ENCODE measurements at regions not wholly inside any gene's neighbourhood (a gene's known extent, or its start where the extent isn't known, plus 50 kb on each side); places are given as distances from the start of the nearest gene placed in this dataset.

DNA sequence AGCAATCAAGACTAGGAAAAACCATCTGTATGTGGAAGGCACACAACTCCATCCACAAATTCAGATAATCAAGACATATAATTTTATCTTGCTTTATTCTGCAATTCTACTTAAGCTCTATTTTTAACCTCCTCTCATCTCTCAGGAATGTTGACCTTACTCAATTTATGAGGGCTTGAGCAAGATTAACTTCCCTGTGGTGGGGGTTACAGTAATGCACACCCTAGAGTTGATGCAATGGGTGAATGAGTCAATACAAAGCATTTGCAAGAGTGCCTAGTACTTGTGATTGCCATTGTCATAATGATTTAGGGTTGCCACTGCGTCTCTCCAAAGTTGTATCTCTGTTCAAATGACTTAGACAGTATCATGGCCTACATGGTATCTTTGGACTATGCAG lies 1598.4 kb upstream of the TMEM132C start:
- no peak for DNase-seq

DNA sequence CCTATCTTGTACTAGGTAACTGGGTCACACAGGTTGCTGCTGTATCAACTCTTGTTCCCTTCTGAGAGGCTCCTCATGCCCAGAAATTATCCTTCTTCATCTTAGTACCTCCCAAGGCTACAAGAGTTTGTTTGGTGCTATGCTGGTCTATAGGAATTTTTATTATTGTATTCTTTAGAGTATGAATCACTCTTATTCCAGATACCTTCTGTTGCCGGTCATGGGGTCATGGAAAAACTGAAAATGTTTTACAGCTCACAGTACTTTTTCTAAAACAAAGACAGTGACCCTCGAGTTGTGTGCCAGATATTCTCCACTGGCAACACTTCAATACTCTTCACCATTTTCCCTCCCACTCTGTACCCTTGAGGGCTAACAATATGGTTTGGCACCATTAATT lies 1598.0 kb upstream of the TMEM132C start:
- DNase-seq, result no peak

DNA sequence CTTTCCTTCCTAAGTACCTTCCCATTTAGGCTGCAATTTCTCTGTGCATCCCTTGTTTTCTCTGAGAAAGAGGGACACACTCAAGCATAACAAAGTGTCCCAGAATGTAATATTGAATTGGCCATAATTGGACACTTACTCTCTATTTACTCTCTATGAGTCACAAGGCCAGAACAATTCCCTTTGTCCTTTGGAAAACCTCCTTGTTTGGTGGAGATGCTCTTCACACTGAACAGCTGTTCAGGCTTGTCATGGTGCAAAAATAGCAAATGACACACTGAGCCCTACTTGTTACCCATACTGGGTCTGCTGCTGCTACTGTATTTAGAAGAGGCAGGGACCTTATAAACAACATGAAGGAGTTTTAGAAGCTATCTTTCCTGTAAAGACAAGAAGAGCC lies 1590.5 kb upstream of the TMEM132C start:
- no peak for DNase-seq

DNA sequence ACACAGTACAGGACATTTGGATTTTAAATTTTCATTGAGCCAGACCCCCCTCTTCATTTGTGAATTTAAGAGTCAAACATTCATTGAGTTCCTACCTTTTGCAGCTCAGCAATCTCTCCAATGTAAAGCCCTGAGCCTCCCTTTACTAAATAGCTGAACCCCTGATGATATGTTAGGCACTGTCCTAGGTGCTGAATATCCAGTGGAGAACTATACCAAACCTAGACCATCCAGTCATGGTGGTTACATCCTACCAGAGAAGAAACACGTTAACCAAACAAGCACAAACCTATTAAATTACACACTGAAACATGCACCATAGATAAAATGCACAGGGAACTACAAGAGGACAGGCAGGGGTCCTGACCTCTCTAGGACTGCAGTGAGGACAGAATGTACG lies 1585.3 kb upstream of the TMEM132C start:
- DNase-seq, result no peak

DNA sequence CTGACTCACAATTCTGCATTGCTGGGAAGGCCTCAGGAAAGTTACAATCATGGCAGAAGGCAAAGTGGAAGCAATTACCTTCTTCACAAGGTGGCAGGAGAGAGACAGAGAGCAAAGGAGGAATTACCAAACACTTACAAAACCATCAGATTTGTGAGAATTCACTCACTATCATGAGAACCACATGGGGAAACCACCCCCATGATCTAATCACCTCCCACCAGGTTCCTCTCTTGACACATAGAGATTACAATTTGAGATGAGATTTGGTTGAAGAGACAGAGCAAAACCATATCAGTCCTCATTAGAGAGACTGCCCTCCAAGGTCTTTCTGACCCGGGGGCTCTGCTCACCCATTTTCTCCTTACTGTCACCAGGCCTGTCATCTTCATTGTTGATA lies 1582.3 kb upstream of the TMEM132C start:
- DNase-seq, result no peak

DNA sequence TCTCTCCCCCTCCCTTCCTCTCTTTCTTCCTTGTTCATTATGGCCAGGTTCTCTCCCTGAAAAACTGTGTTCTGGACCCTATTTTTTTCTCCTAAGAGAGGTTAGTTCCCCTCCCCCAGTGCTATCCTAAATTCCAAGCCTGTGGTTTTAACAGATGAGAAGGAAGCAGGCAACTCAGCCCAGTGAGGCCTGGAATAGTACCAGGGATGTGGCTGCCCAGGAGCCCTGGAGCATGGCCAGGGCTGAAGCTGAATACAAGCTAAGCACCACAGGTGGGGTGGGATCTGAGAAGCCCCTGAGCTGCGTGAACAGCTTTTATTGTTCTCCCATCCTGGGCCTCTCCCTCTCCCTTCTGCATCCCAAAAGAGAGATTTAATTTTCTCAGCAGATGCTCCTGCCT lies 1581.3 kb upstream of the TMEM132C start:
- DNase-seq, result no peak

DNA sequence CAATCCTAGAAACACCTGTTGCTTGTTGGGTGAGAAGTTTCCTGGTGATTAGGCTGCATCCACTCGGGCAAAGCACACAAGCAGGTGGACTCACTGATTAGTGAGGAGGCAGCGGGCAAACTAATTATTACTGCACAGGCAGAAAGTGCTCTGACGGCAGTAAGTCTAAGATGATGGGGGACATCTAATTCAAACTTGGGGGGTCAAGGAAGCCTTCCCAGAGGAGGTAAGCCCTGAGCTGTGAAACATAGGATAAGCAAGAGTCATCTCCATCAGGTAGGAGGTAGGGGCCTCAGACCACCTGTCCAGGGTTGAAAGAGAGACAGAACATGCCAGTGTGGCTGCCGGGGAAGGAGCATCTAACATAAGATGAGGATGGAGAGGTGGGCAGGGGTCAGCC lies 1578.4 kb upstream of the TMEM132C start:
- no peak for DNase-seq

DNA sequence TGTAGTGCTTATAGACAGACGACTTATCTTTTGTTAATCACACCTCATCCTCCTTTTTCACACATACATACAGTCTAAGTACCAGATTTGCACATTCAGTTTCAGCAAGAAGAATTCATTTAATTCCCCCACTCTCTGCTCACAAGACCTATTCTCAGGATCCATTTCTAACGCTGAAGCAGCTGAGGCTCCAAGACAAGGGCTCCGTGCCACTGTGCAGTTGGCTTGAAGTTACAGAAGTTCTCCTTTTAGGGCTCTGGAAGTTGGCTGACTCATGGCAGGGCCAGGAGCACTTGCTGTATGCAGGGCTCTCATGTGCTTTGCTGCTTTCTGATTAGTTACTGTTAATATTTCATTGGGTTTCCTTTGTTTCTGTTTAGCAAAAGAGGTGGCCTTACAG lies 1566.9 kb upstream of the TMEM132C start:
- no peak for DNase-seq

DNA sequence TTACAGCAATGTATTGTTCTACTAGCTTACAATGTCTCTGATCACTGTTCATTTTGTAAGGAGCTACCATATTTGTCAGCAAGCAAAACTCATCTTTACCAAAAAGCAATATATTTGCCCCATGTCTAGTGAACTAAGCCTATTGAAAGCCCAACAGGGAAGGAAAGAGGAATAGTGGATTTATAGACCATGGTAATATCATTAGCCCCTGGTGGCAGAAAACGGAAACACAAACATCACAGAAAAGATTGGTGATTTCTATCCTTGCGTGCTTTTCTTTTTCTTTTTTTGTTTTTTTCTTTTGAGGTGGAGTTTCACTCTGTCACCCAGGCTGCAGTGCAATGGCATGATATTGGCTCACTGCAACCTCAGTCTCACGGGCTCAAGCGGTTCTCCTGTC lies 1562.4 kb upstream of the TMEM132C start:
- DNase-seq, result no peak

DNA sequence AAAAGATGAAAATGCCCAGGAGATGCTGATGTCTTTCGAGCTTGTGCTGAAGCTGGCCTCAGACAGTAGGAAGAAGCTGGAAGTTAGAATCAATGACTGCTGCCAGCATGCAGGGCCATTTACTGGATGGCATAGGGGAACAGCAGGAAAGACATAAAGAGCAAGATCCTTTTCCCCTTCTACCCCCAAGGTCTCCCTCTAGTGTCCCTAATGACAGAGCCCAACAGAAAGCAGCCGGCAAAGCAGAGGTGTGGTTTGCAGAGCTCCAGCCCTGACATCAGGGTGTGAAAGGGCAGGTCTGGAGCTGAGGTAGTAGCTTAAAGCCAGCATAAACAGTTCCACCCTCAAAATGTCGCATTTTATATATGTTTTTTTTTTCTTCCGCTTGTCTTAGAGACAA lies 1560.7 kb upstream of the TMEM132C start:
- DNase-seq, result no peak

DNA sequence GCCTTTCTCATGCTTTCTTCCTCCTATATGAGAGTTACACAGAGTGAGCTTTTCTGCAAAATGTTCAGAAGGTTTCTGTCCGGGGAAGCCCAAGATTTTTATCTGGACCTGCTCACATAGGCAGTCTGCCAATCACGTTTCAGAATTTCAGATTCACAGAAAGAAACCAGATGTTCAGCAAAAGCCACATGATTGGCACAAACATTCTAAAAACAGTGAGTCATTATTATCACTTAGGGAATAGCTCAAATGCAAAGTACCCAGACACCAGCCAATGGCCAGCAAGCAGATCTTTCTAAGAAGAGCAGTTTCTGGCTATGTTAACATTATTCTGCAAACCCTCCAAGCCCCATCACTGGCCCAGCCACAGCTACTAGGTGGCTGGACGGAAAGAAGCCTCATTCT lies 1558.5 kb upstream of the TMEM132C start:
- no peak for DNase-seq

DNA sequence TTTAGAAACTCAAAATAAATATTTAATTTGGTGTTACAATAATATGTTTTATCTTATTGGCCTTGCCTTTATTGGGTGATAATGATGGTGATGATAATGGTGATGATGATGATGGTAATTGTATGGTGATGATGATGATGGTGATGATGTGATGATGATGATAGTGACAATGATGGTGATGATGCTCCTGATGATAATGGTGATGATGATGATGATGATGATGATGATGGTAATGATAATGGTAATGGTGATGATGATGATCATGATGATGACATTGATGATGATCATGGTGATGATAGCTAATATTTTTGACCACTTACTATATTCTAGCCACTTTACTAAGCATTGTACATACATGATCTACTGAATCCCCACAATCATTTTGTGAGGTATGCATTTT lies 1548.6 kb upstream of the TMEM132C start:
- no peak for DNase-seq

DNA sequence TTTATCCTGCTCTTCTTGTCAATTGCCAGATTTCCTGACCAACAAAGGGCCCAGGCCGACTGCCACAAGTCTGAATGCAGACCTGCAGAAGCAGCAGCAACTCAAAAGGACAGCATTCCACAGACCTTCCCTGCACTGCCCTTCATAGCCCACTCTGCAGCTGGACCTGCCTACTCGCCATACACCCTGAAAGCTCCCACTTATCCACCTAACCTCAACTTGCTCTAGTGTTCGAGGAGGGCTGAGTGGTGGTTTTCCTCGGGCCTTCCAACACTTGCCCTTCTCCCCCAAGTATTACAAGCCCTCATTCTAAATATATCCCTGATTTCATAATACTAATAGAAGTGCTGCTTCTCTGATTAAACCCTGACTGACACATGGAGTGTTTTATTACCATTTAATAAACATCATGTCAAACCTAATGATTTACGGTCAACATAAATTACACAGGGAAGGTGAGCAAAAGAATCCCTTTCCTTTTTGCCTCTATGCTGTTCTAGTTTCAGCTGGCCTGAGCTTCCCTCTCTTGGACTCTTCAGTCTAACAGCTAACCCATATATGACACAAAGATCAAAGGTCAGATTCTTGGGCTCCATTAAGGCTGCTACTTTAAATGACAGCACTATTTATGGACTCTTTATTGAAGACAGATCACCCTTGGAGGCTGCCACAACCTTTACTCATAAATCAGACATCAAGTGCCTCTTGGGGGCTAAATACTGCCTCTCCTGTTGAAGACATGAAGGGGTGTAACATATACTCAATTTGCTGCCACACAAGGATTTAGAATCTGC lies 1546.9 kb upstream of the TMEM132C start:
- DNase-seq, result no peak

DNA sequence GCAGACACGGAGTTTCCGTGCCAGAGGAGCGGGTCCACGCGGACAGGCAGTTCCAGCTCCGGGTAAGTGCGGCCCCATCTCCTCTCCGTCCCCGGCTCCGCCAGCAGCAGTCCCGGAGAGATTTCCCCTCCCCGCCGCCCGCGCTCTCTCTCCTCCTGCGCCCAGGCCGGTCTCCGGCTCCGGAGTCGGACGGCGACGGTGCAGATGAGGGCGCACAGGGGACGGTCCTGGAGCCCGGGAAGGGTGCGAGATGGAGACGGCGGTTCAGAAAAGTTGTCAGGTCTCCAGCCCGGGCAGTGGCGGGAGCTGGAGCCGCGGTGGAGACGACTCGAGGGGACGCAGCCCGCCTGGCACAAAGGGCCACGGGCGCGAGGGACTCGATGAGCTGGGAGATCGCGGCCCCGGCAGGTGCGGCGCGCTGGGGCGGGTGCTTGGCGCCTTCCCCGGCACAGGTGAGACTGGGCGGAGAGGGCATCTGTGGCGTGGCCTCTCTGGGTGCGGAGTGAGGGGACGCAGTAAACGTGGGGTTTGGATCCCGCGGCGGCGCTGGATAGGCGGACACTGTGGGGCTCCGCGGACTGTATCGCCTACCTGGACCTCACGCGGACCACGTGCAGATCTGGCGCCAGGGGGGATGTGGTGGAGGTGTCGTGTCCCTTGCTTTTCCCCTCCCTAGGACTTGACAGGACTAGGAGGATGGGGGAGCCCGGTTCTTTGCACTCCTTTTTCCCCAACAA lies 1540.3 kb upstream of the TMEM132C start:
- DNase-seq, result no peak

DNA sequence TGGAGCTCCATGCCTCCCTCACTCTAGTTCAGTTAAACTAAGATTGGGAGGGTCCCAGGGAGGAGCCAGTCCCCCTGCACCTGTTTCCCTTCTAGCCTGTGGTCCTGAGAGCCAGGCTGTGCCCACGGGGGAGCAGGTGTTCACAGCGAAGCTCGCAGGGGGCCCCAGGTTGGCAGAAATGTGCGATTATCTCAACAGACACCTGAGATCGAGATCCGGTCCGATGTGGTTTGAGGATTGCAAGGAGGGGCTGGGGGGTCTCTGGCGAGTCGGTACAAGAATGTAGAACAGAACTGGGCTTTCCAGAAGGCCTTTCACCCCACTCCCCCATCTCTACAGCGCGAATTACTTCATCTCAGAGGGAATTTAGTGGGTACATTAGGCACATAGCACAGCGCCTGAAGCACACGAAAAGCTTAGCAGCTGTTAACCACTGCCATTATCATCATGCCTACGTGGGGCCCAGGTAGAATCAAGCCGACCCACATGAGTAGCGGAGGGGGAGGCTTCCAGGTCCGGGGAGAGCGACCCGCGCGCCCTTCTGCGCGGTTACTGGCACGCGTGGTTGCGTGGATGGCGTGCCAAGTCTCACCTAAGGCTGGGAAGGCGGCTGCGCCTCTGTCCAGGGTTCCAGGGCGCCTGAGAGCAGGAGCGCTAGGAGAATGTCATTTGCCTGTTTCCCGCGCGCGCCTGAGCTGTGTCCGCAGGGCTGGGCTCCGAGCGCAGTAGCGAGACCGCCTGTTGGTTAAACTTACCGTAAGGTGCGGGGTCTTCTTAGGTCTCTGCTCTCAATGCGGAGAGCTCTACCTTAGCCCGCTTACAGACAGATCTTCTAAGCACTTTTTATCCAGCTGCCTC lies 1539.5 kb upstream of the TMEM132C start:
- DNase-seq, result no peak

DNA sequence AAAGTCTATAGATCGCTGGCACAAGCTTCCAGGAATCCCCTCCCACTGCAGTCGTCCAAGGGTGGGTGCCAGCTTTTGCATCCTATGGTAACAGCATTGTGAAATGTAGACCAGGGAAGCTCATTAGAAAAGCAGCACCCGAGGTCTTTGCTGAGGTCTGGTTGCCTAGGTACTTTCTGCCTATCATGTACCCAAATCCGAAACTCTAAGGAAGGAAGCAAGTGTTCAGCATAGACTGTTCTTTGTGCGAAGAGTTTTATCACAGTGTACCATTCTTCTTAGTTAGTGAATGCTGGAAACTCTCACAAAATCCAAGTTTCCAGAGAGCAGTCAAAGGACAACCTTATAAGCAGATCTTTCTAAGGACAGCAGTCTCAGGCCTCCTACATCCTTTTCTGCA lies 1532.7 kb upstream of the TMEM132C start:
- DNase-seq, result no peak

DNA sequence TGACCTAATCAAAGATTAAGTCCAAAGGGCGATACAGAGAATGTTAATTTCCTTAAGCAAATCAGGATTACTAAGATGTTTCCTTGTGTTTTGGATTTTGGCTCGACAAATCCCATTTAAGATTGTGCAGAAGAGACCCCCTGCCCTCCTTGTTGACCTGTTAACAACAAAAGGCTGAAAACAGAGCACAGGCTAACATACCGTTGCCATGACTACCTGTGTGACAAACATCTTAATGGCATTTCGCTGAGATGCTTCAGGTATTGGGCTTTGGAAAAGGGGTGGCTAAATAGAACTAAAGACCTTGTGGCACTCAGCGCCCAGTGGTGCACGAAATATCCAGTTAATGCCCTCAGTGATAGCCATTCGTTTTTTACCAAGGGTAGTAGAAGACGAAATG lies 1532.3 kb upstream of the TMEM132C start:
- DNase-seq, result no peak

DNA sequence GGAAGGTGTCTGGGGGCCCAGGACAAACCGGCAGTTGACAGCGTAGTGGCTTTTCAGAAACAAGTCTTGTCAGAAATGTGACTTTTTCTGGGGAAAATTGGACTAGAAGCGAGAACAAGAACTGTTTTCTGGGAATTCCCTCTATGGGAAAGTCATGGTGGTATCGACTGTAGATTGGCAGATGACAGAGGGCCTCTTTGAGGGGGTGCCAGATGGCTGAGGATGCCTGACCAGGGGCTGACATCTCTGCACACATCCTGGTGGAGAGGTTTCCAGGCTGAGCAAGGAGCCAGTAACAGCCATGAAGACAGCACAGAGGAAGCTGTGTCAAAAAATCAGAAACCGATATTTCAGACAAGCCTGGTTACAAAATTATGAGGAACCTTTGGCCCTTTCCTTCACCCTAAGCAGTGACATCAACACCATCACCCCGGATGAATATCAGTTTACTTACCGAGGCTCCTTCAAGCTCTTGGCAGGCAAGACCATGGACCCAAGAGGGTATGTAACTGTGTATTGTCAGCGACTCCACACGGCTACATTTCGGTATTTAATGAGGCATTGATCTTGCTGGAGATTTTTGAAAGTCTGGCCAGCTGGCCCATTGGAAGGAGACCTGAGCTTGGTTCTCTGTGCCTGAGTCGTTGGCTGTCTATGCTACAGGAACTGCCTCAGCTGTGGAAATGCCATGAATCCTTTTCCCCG lies 1525.3 kb upstream of the TMEM132C start:
- no peak for DNase-seq

DNA sequence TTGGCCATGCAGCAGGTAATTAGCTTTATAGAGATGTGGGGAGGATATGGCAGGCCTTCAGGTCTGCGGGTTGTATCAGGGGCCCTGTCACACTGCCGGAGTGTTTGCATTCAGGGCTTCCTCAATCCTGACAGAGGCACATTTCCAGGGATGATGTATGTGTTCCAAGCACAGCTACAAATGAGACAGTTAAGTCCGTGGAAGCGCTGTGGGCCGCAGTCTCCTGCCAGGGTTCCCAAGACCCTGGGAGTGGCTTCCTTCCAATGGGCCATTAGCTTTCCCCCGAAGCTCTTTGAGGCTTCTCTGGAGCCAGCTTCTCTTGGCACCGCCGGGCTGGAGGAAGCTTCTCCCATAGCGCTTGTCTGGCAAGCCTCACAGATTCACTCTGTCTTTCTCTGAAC lies 1524.7 kb upstream of the TMEM132C start:
- DNase-seq, result no peak

DNA sequence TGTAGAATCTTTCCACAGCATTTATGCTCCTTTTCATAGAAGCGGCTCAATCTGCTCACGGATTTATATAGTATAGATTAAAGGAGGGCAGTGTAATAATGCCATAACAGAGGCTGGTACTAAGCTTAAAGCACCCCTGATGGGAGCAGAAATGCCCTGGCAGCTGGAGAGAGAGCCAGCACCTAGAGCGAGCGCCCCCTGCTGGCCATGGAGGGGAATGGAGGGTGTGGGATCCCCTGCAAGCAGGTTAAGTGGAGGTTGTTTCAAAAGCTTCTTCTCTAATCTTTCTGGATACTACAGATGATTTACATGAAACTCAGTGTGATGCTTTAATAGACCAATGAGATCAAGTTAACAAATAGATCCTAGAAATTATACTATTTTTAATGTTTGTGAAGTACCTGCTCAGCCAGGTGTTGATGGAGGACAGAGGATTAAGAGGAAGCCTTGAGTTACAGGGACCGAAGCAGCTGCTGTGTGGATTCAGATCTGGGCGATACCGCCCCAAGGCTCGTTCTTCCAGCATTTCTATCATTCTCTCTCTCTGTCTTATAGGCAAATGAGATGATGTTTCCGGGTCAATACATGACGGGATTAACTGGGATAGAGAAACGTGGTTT lies 1519.3 kb upstream of the TMEM132C start:
- DNase-seq, result no peak

DNA sequence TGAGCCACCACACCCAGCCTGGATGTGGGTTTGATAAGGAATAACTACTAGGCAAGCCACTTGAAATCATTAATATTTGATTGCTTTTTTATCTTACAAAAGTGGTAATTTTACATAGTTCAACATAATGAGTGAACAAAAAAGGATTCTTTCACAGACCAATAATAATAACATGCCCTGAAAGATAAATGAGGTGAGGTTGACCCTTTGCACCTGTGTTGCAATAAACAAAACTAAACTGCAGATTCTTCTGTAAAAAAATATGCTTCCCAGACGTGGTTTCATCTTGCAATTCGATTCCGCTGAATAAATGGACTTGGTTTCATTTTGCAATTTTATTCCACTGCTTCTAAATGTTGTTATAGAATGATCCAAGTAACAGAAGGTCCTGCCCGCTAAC lies 1514.9 kb upstream of the TMEM132C start:
- no peak for DNase-seq

DNA sequence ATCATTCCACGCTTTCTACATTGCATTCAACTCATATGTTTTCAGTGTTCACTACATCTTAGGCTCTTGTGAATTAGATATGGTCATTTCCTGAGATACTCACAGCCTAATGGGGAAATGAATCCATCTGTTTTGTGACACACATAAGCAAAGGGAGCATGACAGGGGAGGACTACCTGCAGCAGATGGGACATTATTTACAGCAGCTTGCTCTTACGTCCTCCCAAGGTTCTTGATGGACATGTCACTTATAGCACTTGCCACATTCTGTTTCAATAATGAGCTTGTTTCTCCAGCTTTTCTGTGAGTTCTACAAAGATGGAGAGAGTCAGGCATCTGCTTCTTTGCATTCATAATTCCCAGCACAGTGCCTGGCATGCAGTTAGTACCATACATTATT lies 1509.6 kb upstream of the TMEM132C start:
- no peak for DNase-seq

DNA sequence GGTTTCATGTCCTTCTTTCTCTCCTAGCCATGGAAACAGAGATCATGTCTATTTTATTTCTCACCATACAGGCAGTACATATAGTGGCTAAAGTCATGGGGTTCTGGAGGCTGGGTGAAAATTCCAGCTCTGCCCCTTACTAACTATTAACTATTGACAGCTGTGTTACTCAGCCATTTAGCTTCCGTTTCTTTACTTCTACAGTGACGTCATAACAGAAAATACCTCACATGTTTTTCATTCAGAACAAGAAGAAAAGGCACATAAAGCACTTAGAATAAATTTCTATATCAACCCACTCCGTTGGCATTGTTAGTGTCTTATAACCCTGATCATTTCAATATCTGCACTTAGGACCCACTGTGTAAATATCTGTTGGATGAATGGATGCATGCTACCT lies 1506.9 kb upstream of the TMEM132C start:
- DNase-seq, result no peak

All from NCI-H1417 treated with DMSO at 0.1 percent for 48 hours (cell line).